ENCODE measurements at regions not wholly inside any gene's neighbourhood (a gene's known extent, or its start where the extent isn't known, plus 50 kb on each side); places are given as distances from the start of the nearest gene placed in this dataset.

DNA sequence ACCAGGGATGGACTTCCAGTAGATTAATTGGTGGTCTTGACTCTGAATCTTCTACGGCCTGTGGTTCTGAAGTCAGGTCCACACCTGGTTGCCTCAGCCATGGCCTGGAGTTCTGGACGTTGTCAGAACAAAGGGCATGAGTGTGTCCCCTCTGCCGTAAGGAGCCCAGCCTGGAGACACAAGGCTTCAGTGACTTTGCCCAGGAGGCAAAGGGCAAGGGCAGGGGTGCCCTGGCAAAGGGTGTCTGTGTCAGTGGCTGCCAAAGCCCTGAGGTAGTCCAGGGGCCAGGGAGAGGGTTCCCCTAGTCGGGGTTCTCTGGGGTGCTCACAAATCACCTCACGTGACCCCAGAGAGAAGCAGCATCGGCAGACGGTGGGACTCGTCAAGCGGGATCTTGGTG is 273.2 kb upstream of the ZNF32 start:
- no peak overlapping the region for H2AK5ac ChIP-seq (ENCODE audit: low read depth, low read length)
- H3K79me1 ChIP-seq (ENCODE audit: low read depth, low read length), result no peaks in the 10 kb centered on the region
- no peak overlapping the region for H4K91ac ChIP-seq (replicated peaks; ENCODE audit: insufficient read length, low read length)
- no peaks in the 10 kb centered on the region for H3K23me2 ChIP-seq (ENCODE audit: low read depth, low read length)
- H3K9me3 ChIP-seq (ENCODE audit: insufficient read depth in 2 of 2, low read depth in 1 of 2, low read length in 1 of 2), result peaks cover 10 to 21% of the 10 kb centered on the region in 2 experiments; a peak in 3 of 4 replicates
- H3K79me2 ChIP-seq (ENCODE audit: control insufficient read depth in 1 of 2, insufficient read depth in 2 of 2, low read length in 2 of 2), result no peaks in the 10 kb centered on the region
- WGBS, 2 experiments (ENCODE audit: extremely low coverage in 1 of 2, insufficient coverage in 1 of 2, insufficient read length in 1 of 2, insufficient replicate concordance in 2 of 2, low coverage in 1 of 2, low lambda C conversion rate in 2 of 2, missing lambda C conversion rate in 1 of 2), result 97% methylated on average over 9 of the region's 9 CpGs; no CpG with 5 or more reads in 1 of the 2 experiments
- H4K5ac ChIP-seq (ENCODE audit: insufficient read length, low read depth, low read length), result no peak overlapping the region
- no peak overlapping the region for H2BK5ac ChIP-seq (ENCODE audit: low read depth, low read length)
- H3K4me1 ChIP-seq (replicated peaks in 1 of 4; ENCODE audit: control insufficient read depth in 3 of 4, insufficient read depth in 4 of 4, low read length in 3 of 4), result no peaks in the 10 kb centered on the region
- H2BK15ac ChIP-seq (ENCODE audit: low read length), result no peak overlapping the region
- DNase-seq (ENCODE audit: low read depth in 1 of 2, low spot score in 2 of 2) (no peak), FAIRE-seq (no peak)
- no peak overlapping the region for H2AFZ ChIP-seq (ENCODE audit: low read length)
- H2BK20ac ChIP-seq (ENCODE audit: low read length), result no peak overlapping the region
- H2BK12ac ChIP-seq (ENCODE audit: low read depth, low read length), result no peak overlapping the region
- no peak overlapping the region for H3K56ac ChIP-seq (replicated peaks; ENCODE audit: insufficient read length, low read depth, low read length)
- CTCF ChIA-PET (ENCODE audit: partially characterized antibody), result no interaction called here
- no peak overlapping the region for H3K27ac ChIP-seq (ENCODE audit: low read depth, low read length)
- H3K18ac ChIP-seq (ENCODE audit: extremely low read depth, low read length), result no peak overlapping the region
- no peak overlapping the region for H3K14ac ChIP-seq (ENCODE audit: insufficient read length)
- POLR2A ChIA-PET (ENCODE audit: partially characterized antibody), result no interaction called here
- H3K4me2 ChIP-seq (ENCODE audit: insufficient read depth in 1 of 2, low read depth in 2 of 2, low read length in 2 of 2), result no peak overlapping the region
- no peak overlapping the region for H2BK120ac ChIP-seq (replicated peaks; ENCODE audit: low read depth, low read length)
- H3K27me3 ChIP-seq (replicated peaks in 1 of 4; ENCODE audit: control insufficient read depth in 3 of 4, extremely low read depth in 1 of 4, insufficient read depth in 3 of 4, low read length in 3 of 4), result no peaks in the 10 kb centered on the region
- H3K4ac ChIP-seq (replicated peaks; ENCODE audit: insufficient read length, low read depth, low read length), result no peak overlapping the region
- no peaks in the 10 kb centered on the region for H4K20me1 ChIP-seq (replicated peaks in 1 of 2; ENCODE audit: control insufficient read depth in 1 of 2, insufficient read depth in 2 of 2, low read length in 2 of 2)
- no peak overlapping the region for H3K4me3 ChIP-seq (ENCODE audit: extremely low read depth in 1 of 4, insufficient read depth in 2 of 4, low read depth in 3 of 4, low read length in 4 of 4)
- H4K8ac ChIP-seq (ENCODE audit: extremely low read depth, insufficient read depth, low read length), result no peak overlapping the region
- H3K9ac ChIP-seq (replicated peaks in 1 of 4; ENCODE audit: extremely low read depth in 1 of 4, low read depth in 3 of 4, low read length in 3 of 4), result no peak overlapping the region
- no peak overlapping the region for H3K23ac ChIP-seq (ENCODE audit: insufficient read length)
- no peaks in the 10 kb centered on the region for H3K36me3 ChIP-seq (ENCODE audit: control insufficient read depth in 2 of 4, insufficient read depth in 4 of 4, low read length in 3 of 4)
- no peak for TF ChIP-seq RXRA (IDR thresholded peaks at IDR 0.05; ENCODE audit: insufficient read depth, low read depth, low read length)
- no peak for TF ChIP-seq CEBPB (IDR thresholded peaks at IDR 0.05; ENCODE audit: low read depth, low read length)
- TF ChIP-seq CBX8 (IDR thresholded peaks at IDR 0.05; ENCODE audit: borderline replicate concordance, low read depth, low read length), result no peak
- no peak for TF ChIP-seq ZNF274 (IDR thresholded peaks at IDR 0.05; ENCODE audit: borderline replicate concordance, extremely low read depth, low read length)
- TF ChIP-seq, protein P1, sequence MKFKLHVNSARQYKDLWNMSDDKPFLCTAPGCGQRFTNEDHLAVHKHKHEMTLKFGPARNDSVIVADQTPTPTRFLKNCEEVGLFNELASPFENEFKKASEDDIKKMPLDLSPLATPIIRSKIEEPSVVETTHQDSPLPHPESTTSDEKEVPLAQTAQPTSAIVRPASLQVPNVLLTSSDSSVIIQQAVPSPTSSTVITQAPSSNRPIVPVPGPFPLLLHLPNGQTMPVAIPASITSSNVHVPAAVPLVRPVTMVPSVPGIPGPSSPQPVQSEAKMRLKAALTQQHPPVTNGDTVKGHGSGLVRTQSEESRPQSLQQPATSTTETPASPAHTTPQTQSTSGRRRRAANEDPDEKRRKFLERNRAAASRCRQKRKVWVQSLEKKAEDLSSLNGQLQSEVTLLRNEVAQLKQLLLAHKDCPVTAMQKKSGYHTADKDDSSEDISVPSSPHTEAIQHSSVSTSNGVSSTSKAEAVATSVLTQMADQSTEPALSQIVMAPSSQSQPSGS (IDR thresholded peaks at IDR 0.05; ENCODE audit: low read length), result no peak
- no peak for TF ChIP-seq RAD21 (IDR thresholded peaks at IDR 0.05 in 1 of 2, conservative IDR thresholded peaks at IDR 0.05 in 1 of 2; ENCODE audit: low read depth in 2 of 2, low read length in 2 of 2)
- no peak for TF ChIP-seq BCL11A (IDR thresholded peaks at IDR 0.05; ENCODE audit: low read depth in 2 of 2, low read length in 2 of 2)
- no peak for TF ChIP-seq RNF2 (IDR thresholded peaks at IDR 0.05; ENCODE audit: borderline replicate concordance, low read depth, low read length, missing control alignments, poor library complexity, severe bottlenecking)
- TF ChIP-seq YY1 (IDR thresholded peaks at IDR 0.05; ENCODE audit: low read depth, low read length), result no peak
- no peak for TF ChIP-seq TBP (IDR thresholded peaks at IDR 0.05; ENCODE audit: low read depth, low read length)
- TF ChIP-seq, protein P2, sequence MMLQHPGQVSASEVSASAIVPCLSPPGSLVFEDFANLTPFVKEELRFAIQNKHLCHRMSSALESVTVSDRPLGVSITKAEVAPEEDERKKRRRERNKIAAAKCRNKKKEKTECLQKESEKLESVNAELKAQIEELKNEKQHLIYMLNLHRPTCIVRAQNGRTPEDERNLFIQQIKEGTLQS (IDR thresholded peaks at IDR 0.05; ENCODE audit: insufficient read depth, low read depth, low read length), result no peak
- no peak for TF ChIP-seq GABPA (IDR thresholded peaks at IDR 0.05; ENCODE audit: borderline replicate concordance, insufficient read depth, low read length)

Measured in H1 (cell line).